Breast epithelium (tissue), 3 donors: ENCODE measurements at regions not wholly inside any gene's neighbourhood (a gene's known extent, or its start where the extent isn't known, plus 50 kb on each side); places are given as distances from the start of the nearest gene placed in this dataset.

Source experiments
- CTCF ChIP-seq, 3 donors: fragments of 450-650 bp; IDR thresholded peaks; one replicate each; pipeline ENCODE4 v1.5.1; 2016 to 2017; ENCODE audit warnings: antibody characterized with exemption in 3 of 3, mild to moderate bottlenecking in 3 of 3, moderate library complexity in 3 of 3
- POLR2A ChIP-seq: fragments of 450-650 bp; IDR thresholded peaks from one replicate; pipeline ENCODE4 v1.6.1; 2016; ENCODE audit warnings: antibody characterized with exemption, mild to moderate bottlenecking, moderate library complexity
- POLR2AphosphoS5 ChIP-seq, 3 donors: sonication (generic); formaldehyde crosslinking; IDR thresholded peaks; one replicate each; pipeline ENCODE4 v1.6.1; 2017; ENCODE audit warnings: antibody characterized with exemption in 3 of 3

- no peak for TF ChIP-seq CTCF (IDR thresholded peaks at IDR 0.05)
- TF ChIP-seq POLR2A: no peak
- no peak for TF ChIP-seq POLR2AphosphoS5 (IDR thresholded peaks at IDR 0.05)
Measured at GRCh38 chr14:89540830-89541470, 123.9 kb upstream of the FOXN3 start.
